ENCODE measurements at regions not wholly inside any gene's neighbourhood (a gene's known extent, or its start where the extent isn't known, plus 50 kb on each side); places are given as distances from the start of the nearest gene placed in this dataset.

- TF ChIP-seq CTCF (IDR thresholded peaks at IDR 0.05) (no peak), POLR2A (IDR thresholded peaks at IDR 0.05) (no peak)
These were observed 133.0 kb upstream of the FAT4 start for GRCh38 chr4:125181804-125182203.

Measured in testis (tissue), 2 donors.